H9 (cell line): ENCODE measurements at regions not wholly inside any gene's neighbourhood (a gene's known extent, or its start where the extent isn't known, plus 50 kb on each side); places are given as distances from the start of the nearest gene placed in this dataset.

Experiments used
- DNase-seq: peaks from one replicate; pipeline ENCODE4 v3.0.0-alpha.2; 2017
- H2AFZ ChIP-seq: one replicate; pipeline ENCODE4 v1.6.1; 2013; ENCODE audit warnings: mild to moderate bottlenecking, low read length, control low read depth, moderate library complexity
- H2AK5ac ChIP-seq: 2 replicates; pipeline ENCODE4 v1.6.1; 2013; ENCODE audit warnings: low read length, control low read depth, mixed read lengths; ENCODE audit not compliant: insufficient read length
- H2BK120ac ChIP-seq: one replicate; pipeline ENCODE4 v1.6.1; 2013; ENCODE audit warnings: low read depth, mild to moderate bottlenecking, low read length, control low read depth, inconsistent platforms; ENCODE audit not compliant: poor library complexity, severe bottlenecking
- H2BK12ac ChIP-seq: 2 replicates; pipeline ENCODE4 v1.6.1; 2013; ENCODE audit warnings: low read length, control low read depth, mixed read lengths, low read depth; ENCODE audit not compliant: insufficient read length
- H2BK15ac ChIP-seq: 2 replicates; pipeline ENCODE4 v1.6.1; 2013; ENCODE audit warnings: low read depth, low read length, control low read depth
- H2BK20ac ChIP-seq: one replicate; pipeline ENCODE4 v1.6.1; 2013; ENCODE audit warnings: low read depth, mild to moderate bottlenecking, low read length, control low read depth, inconsistent platforms; ENCODE audit not compliant: poor library complexity, severe bottlenecking
- H2BK5ac ChIP-seq: 2 replicates; pipeline ENCODE4 v1.6.1; 2013; ENCODE audit warnings: low read length, control low read depth, mixed read lengths; ENCODE audit not compliant: insufficient read length
- H3K14ac ChIP-seq: 2 replicates; pipeline ENCODE4 v1.6.1; 2013; ENCODE audit warnings: low read length, control low read depth; ENCODE audit not compliant: insufficient read depth
- H3K18ac ChIP-seq: 2 replicates; pipeline ENCODE4 v1.6.1; 2013; ENCODE audit warnings: low read depth, mild to moderate bottlenecking, mixed read lengths, low read length, control low read depth; ENCODE audit not compliant: insufficient read length
- H3K23ac ChIP-seq: 2 replicates; pipeline ENCODE4 v1.6.1; 2013; ENCODE audit warnings: low read length, control low read depth, mixed read lengths, low read depth; ENCODE audit not compliant: insufficient read length
- H3K23me2 ChIP-seq: 2 replicates; pipeline ENCODE4 v1.6.1; 2013; ENCODE audit warnings: low read depth, mild to moderate bottlenecking, mixed read lengths, low read length, control low read depth; ENCODE audit not compliant: insufficient read length, poor library complexity, severe bottlenecking
- H3K27ac ChIP-seq: 2 replicates; pipeline ENCODE4 v1.5.1; 2013; ENCODE audit warnings: low read length, control low read depth, mixed read lengths, low read depth; ENCODE audit not compliant: insufficient read length
- H3K27me3 ChIP-seq: 2 replicates; pipeline ENCODE4 v1.6.1; 2013; ENCODE audit warnings: low read length, control low read depth, inconsistent platforms; ENCODE audit not compliant: insufficient read depth
- H3K4ac ChIP-seq: 2 replicates; pipeline ENCODE4 v1.6.1; 2013; ENCODE audit warnings: low read depth, mild to moderate bottlenecking, control low read depth, inconsistent platforms, low read length, moderate library complexity
- H3K4me1 ChIP-seq: 2 replicates; pipeline ENCODE4 v1.6.1; 2013; ENCODE audit warnings: low read length, control low read depth, inconsistent platforms; ENCODE audit not compliant: insufficient read depth
- H3K4me2 ChIP-seq: 2 replicates; pipeline ENCODE4 v1.6.1; 2013; ENCODE audit warnings: low read length, control low read depth, mixed read lengths; ENCODE audit not compliant: insufficient read length, insufficient read depth
- H3K56ac ChIP-seq: 2 replicates; pipeline ENCODE4 v1.6.1; 2013; ENCODE audit warnings: low read depth, mild to moderate bottlenecking, mixed read lengths, low read length, control low read depth; ENCODE audit not compliant: insufficient read length
- H3K79me1 ChIP-seq: 2 replicates; pipeline ENCODE4 v1.6.1; 2013; ENCODE audit warnings: low read depth, mild to moderate bottlenecking, moderate library complexity, low read length, control low read depth, inconsistent platforms; ENCODE audit not compliant: insufficient read depth, poor library complexity, severe bottlenecking
- H3K79me2 ChIP-seq: 2 replicates; pipeline ENCODE4 v1.6.1; 2013; ENCODE audit warnings: low read length, control low read depth, inconsistent platforms; ENCODE audit not compliant: insufficient read depth
- H3K9ac ChIP-seq: 2 replicates; pipeline ENCODE4 v1.6.1; 2013; ENCODE audit warnings: low read length, control low read depth, mixed read lengths; ENCODE audit not compliant: insufficient read length; ENCODE audit errors: extremely low read depth
- H3K9me3 ChIP-seq: one replicate; pipeline ENCODE4 v1.6.1; 2013; ENCODE audit warnings: low read depth, low read length, inconsistent platforms; ENCODE audit not compliant: control insufficient read depth
- H3T11ph ChIP-seq: one replicate; pipeline ENCODE4 v1.6.1; 2013; ENCODE audit warnings: mild to moderate bottlenecking, low read length, control low read depth, inconsistent platforms
- H4K20me1 ChIP-seq: one replicate; pipeline ENCODE4 v1.6.1; 2013; ENCODE audit not compliant: control insufficient read depth, insufficient read length, insufficient read depth
- H4K5ac ChIP-seq: 2 replicates; pipeline ENCODE4 v1.6.1; 2013; ENCODE audit warnings: low read depth, mild to moderate bottlenecking, mixed read lengths, low read length, control low read depth; ENCODE audit not compliant: insufficient read length
- H4K8ac ChIP-seq: replicated peaks from 2 replicates; pipeline ENCODE4 v1.6.1; 2013; ENCODE audit warnings: low read length, control low read depth, mixed read lengths, low read depth; ENCODE audit not compliant: insufficient read length
- H4K91ac ChIP-seq: 2 replicates; pipeline ENCODE4 v1.6.1; 2013; ENCODE audit warnings: low read depth, mild to moderate bottlenecking, moderate library complexity, mixed read lengths, low read length, control low read depth; ENCODE audit not compliant: insufficient read length
- H3K27ac Mint-ChIP-seq, 3 experiments: 2 replicates in 2 of 3; 3 replicates in 1 of 3; pipeline ENCODE4 v1.8.0; 2020 to 2021; ENCODE audit warnings: mixed read lengths in 3 of 3, mild to moderate bottlenecking in 1 of 3, moderate library complexity in 1 of 3
- H3K27me3 Mint-ChIP-seq: 2 replicates; pipeline ENCODE4 v1.8.0; 2021; ENCODE audit warnings: low read depth, mild to moderate bottlenecking, moderate library complexity, mixed read lengths
- H3K36me3 Mint-ChIP-seq, 3 experiments: 2 replicates in 2 of 3; 3 replicates in 1 of 3; pipeline ENCODE4 v1.8.0; 2020 to 2021; ENCODE audit warnings: low read depth in 3 of 3, mixed read lengths in 3 of 3; ENCODE audit not compliant: insufficient read depth in 1 of 3
- H3K4me1 Mint-ChIP-seq, 2 experiments: 2 replicates each; pipeline ENCODE4 v1.8.0; 2020; ENCODE audit warnings: mixed read lengths in 2 of 2
- H3K4me3 Mint-ChIP-seq, 2 experiments: 2 replicates in 1 of 2; 3 replicates in 1 of 2; pipeline ENCODE4 v1.8.0; 2020 to 2021; ENCODE audit warnings: mild to moderate bottlenecking in 2 of 2, mixed read lengths in 2 of 2, moderate library complexity in 1 of 2
- H3K9me3 Mint-ChIP-seq, 2 experiments: 2 replicates in 1 of 2; 3 replicates in 1 of 2; pipeline ENCODE4 v1.8.0; 2020; ENCODE audit warnings: mild to moderate bottlenecking in 2 of 2, mixed read lengths in 2 of 2, moderate library complexity in 1 of 2
- CTCF ChIP-seq: fragments of 200-600 bp; sonication (generic); conservative IDR thresholded peaks from 3 replicates; pipeline ENCODE4 v1.8.0; 2021; ENCODE audit warnings: antibody characterized with exemption, mild to moderate bottlenecking
- WGBS: extraction: QIAGEN DNeasy Blood & Tissue Kit; methylation state at CpG from one replicate; pipeline ENCODE4 v1.1.7; 2013; ENCODE audit warnings: missing lambda C conversion rate, low lambda C conversion rate, mixed read lengths; ENCODE audit not compliant: insufficient read length; ENCODE audit errors: extremely low coverage; 5-methylcytosine and 5-hydroxymethylcytosine counted together

GRCh38 chr12:38585086-38585485, 268.5 kb downstream of the ALG10B start:
- no peak overlapping the region for H2BK120ac ChIP-seq
- H4K5ac ChIP-seq = no peak overlapping the region
- DNase-seq = no peak
- no peak overlapping the region for H3K18ac ChIP-seq
- no peak overlapping the region for H2BK5ac ChIP-seq
- H3K4me1 ChIP-seq = no peaks in the 10 kb centered on the region
- H4K8ac ChIP-seq = no peak overlapping the region
- no peak overlapping the region for H3K4me2 ChIP-seq
- no CpG with 5 or more reads among the region's 2 CpGs for WGBS
- no peaks in the 10 kb centered on the region for H3K9me3 ChIP-seq
- Mint-ChIP-seq H3K27me3 (no peaks in the 10 kb centered on the region), H3K9me3 (no peaks in the 10 kb centered on the region; a peak in 3 of 5 replicates), H3K36me3 (no peaks in the 10 kb centered on the region), H3K27ac (no peak overlapping the region), H3K4me3 (no peak overlapping the region), H3K4me1 (no peaks in the 10 kb centered on the region)
- no peak overlapping the region for H2BK15ac ChIP-seq
- H3K14ac ChIP-seq = no peak overlapping the region
- no peak overlapping the region for H3K27ac ChIP-seq
- H2AFZ ChIP-seq = no peak overlapping the region
- no peak overlapping the region for H2BK12ac ChIP-seq
- no peak overlapping the region for H3K23ac ChIP-seq
- H3K23me2 ChIP-seq = no peaks in the 10 kb centered on the region
- no peak overlapping the region for H3K56ac ChIP-seq
- H3K27me3 ChIP-seq = no peaks in the 10 kb centered on the region
- no peak overlapping the region for H3K4ac ChIP-seq
- H4K20me1 ChIP-seq = no peaks in the 10 kb centered on the region
- H2BK20ac ChIP-seq = no peak overlapping the region
- no peak for TF ChIP-seq CTCF
- H2AK5ac ChIP-seq = no peak overlapping the region
- no peak overlapping the region for H3K9ac ChIP-seq
- H4K91ac ChIP-seq = no peak overlapping the region
- H3T11ph ChIP-seq = no peak overlapping the region
- H3K79me1 ChIP-seq = no peaks in the 10 kb centered on the region
- no peaks in the 10 kb centered on the region for H3K79me2 ChIP-seq
